MCF 10A (cell line): ENCODE measurements at regions not wholly inside any gene's neighbourhood (a gene's known extent, or its start where the extent isn't known, plus 50 kb on each side); places are given as distances from the start of the nearest gene placed in this dataset.

Source experiments
- BruUV-seq: library from RNA; stranded (reverse); fragments of 400-500 nt; replicated peaks from 2 replicates; lab custom pipeline; 2021; lab: Mats Ljungman, UMichigan
- CTCF ChIA-PET: fragments of 300-600 bp; sonication (Branson Sonifier 250); formaldehyde crosslinking; extraction: SDS; loops from one replicate; lab custom pipeline; 2021; ENCODE audit warnings: antibody characterized with exemption, inconsistent platforms; lab: Yijun Ruan, JAX
- POLR2A ChIA-PET: fragments of 300-600, 350-650 bp; sonication (Branson Sonifier 250); formaldehyde crosslinking; extraction: SDS; loops from one replicate; lab custom pipeline; 2020; ENCODE audit warnings: antibody characterized with exemption, inconsistent platforms; lab: Yijun Ruan, JAX
- DNase-seq: peaks from one replicate; pipeline ENCODE4 v3.0.0-alpha.2; 2018; ENCODE audit not compliant: unreplicated experiment
- H3K27ac Mint-ChIP-seq: one replicate; pipeline ENCODE4 v1.8.0; 2022; ENCODE audit warnings: mild to moderate bottlenecking, low read depth, mixed read lengths; ENCODE audit not compliant: unreplicated experiment
- H3K27me3 Mint-ChIP-seq: one replicate; pipeline ENCODE4 v1.8.0; 2022; ENCODE audit warnings: mixed read lengths; ENCODE audit not compliant: insufficient read depth, unreplicated experiment
- H3K36me3 Mint-ChIP-seq: one replicate; pipeline ENCODE4 v1.8.0; 2022; ENCODE audit warnings: mild to moderate bottlenecking, moderate library complexity, mixed read lengths; ENCODE audit not compliant: insufficient read depth, unreplicated experiment
- H3K4me1 Mint-ChIP-seq: one replicate; pipeline ENCODE4 v1.8.0; 2022; ENCODE audit warnings: mixed read lengths; ENCODE audit not compliant: insufficient read depth, unreplicated experiment
- H3K4me3 Mint-ChIP-seq: one replicate; pipeline ENCODE4 v1.8.0; 2022; ENCODE audit warnings: mild to moderate bottlenecking, moderate library complexity, mixed read lengths; ENCODE audit not compliant: unreplicated experiment
- H3K9me3 Mint-ChIP-seq: one replicate; pipeline ENCODE4 v1.8.0; 2022; ENCODE audit warnings: mixed read lengths; ENCODE audit not compliant: unreplicated experiment
- CTCF ChIP-seq: fragments of 200-600 bp; IDR thresholded peaks from one replicate; pipeline ENCODE4 v1.8.0; 2022; ENCODE audit warnings: antibody characterized with exemption, mild to moderate bottlenecking; ENCODE audit not compliant: unreplicated experiment
- intact Hi-C: fragments of 100-400 bp; cut with micrococcal nuclease; formaldehyde crosslinking; loops from 2 replicates; pipeline ENCODE4 v1.14.1; 2022

- ChIA-PET CTCF (no interaction called here), POLR2A (no interaction called here)
- intact Hi-C loops, result no loop called here
- no TSS peak for BruUV-seq
- peaks cover 8% of the 10 kb centered on the region for H3K9me3 Mint-ChIP-seq
- peak; percentile 66 for DNase-seq
- TF ChIP-seq CTCF, result no peak
- H3K4me1 Mint-ChIP-seq, result peaks cover 9% of the 10 kb centered on the region
- no peak overlapping the region for H3K27ac Mint-ChIP-seq
- H3K4me3 Mint-ChIP-seq, result no peak overlapping the region
- H3K36me3 Mint-ChIP-seq, result no peaks in the 10 kb centered on the region
- H3K27me3 Mint-ChIP-seq, result no peaks in the 10 kb centered on the region
These were observed 451.0 kb downstream of the TTLL7 start for GRCh38 chr1:83547901-83548300.

- H3K36me3 Mint-ChIP-seq, result no peaks in the 10 kb centered on the region
- no peak for TF ChIP-seq CTCF
- H3K27ac Mint-ChIP-seq, result no peak overlapping the region
These were observed 452.1 kb downstream of the TTLL7 start for GRCh38 chr1:83546874-83547273.

GRCh38 chr1:83545066-83545862, 453.7 kb downstream of the TTLL7 start:
- H3K27ac Mint-ChIP-seq, result no peak overlapping the region
- H3K27me3 Mint-ChIP-seq, result no peaks in the 10 kb centered on the region
- intact Hi-C loops, result no loop called here
- H3K9me3 Mint-ChIP-seq, result no peaks in the 10 kb centered on the region
- no peak overlapping the region for H3K4me3 Mint-ChIP-seq
- peaks cover 9% of the 10 kb centered on the region for H3K4me1 Mint-ChIP-seq
- CTCF ChIA-PET, result interaction anchor here (0.7 kb wide), 1 partner anchor 169 kb away, joined by 3 read pairs; no protein-coding TSS in a partner anchor
- peak; percentile 29 for DNase-seq
- POLR2A ChIA-PET, result interaction anchor here (0.9 to 1.1 kb wide), 2 partner anchors 9 to 1850 kb away, joined by 3 read pairs; no protein-coding TSS in a partner anchor
- no TSS peak for BruUV-seq
- H3K36me3 Mint-ChIP-seq, result no peaks in the 10 kb centered on the region
- TF ChIP-seq CTCF, result no peak

More at GRCh38 chr1:83546874-83547273, 452.1 kb downstream of the TTLL7 start:
- Mint-ChIP-seq H3K9me3 (peaks cover 8% of the 10 kb centered on the region), H3K4me1 (peaks cover 9% of the 10 kb centered on the region), H3K4me3 (no peak overlapping the region), H3K27me3 (no peaks in the 10 kb centered on the region)
- ChIA-PET CTCF (no interaction called here), POLR2A (no interaction called here)
- intact Hi-C loops, result no loop called here
- DNase-seq, result peak; percentile 27
- no TSS peak for BruUV-seq

- H3K27ac Mint-ChIP-seq, result no peak overlapping the region
- no peaks in the 10 kb centered on the region for H3K27me3 Mint-ChIP-seq
- H3K9me3 Mint-ChIP-seq, result no peaks in the 10 kb centered on the region
- no peak for DNase-seq
- H3K4me1 Mint-ChIP-seq, result peaks cover 8% of the 10 kb centered on the region
- H3K36me3 Mint-ChIP-seq, result no peaks in the 10 kb centered on the region
- no peak for TF ChIP-seq CTCF
- ChIA-PET POLR2A (no interaction called here), CTCF (no interaction called here)
- BruUV-seq, result no TSS peak
- intact Hi-C loops, result no loop called here
- H3K4me3 Mint-ChIP-seq, result no peak overlapping the region
These were observed 455.5 kb downstream of the TTLL7 start for GRCh38 chr1:83543222-83543973.
